Spleen (tissue), 11 donors: ENCODE measurements at regions not wholly inside any gene's neighbourhood (a gene's known extent, or its start where the extent isn't known, plus 50 kb on each side); places are given as distances from the start of the nearest gene placed in this dataset.
A peak's percentile ranks its signal among the peaks of the same experiment; 100 is the strongest.

ENCODE experiments used
- DNase-seq: peaks from one replicate; pipeline ENCODE4 v3.0.0-alpha.2; 2020
- H3K27ac ChIP-seq, 8 donors: fragments of 200-600 bp; sonication (generic) in 7 of 8; 1 replicate in 4 of 8; 2 replicates in 4 of 8; pipeline versions ENCODE4 v1.5.0 to v1.8.0; 2016 to 2021; ENCODE audit warnings: inconsistent platforms in 4 of 8, mild to moderate bottlenecking in 4 of 8, moderate library complexity in 1 of 8
- H3K27me3 ChIP-seq, 7 donors: fragments of 200-600 bp; sonication (generic) in 6 of 7; replicated peaks in 1 of 7; 1 replicate in 4 of 7; 2 replicates in 3 of 7; pipeline versions ENCODE4 v1.5.0 to v1.8.0; 2016 to 2021; ENCODE audit warnings: inconsistent platforms in 3 of 7, mild to moderate bottlenecking in 1 of 7
- H3K36me3 ChIP-seq, 6 donors: fragments of 200-600 bp; sonication (generic) in 5 of 6; 1 replicate in 4 of 6; 2 replicates in 2 of 6; pipeline versions ENCODE4 v1.5.0 to v1.8.0; 2016 to 2021; ENCODE audit warnings: inconsistent platforms in 2 of 6
- H3K4me1 ChIP-seq, 6 donors: fragments of 200-600 bp; sonication (generic) in 5 of 6; 1 replicate in 3 of 6; 2 replicates in 3 of 6; pipeline versions ENCODE4 v1.5.0 to v1.8.0; 2016 to 2021; ENCODE audit warnings: inconsistent platforms in 3 of 6
- H3K4me3 ChIP-seq, 8 donors: fragments of 200-600 bp; sonication (generic) in 7 of 8; 1 replicate in 4 of 8; 2 replicates in 4 of 8; pipeline versions ENCODE4 v1.5.0 to v1.8.0; 2016 to 2021; ENCODE audit warnings: inconsistent platforms in 4 of 8, mild to moderate bottlenecking in 4 of 8, moderate library complexity in 2 of 8
- H3K9me3 ChIP-seq, 8 donors: fragments of 200-600 bp; sonication (generic) in 7 of 8; 1 replicate in 4 of 8; 2 replicates in 4 of 8; pipeline versions ENCODE4 v1.5.0 to v1.8.0; 2016 to 2021; ENCODE audit warnings: inconsistent platforms in 4 of 8
- CTCF ChIP-seq, 11 experiments: fragments of 200-600 bp in 7 of 11; fragments of 450-650 bp in 4 of 11; sonication (generic) in 4 of 11; IDR thresholded peaks in 8 of 11; conservative IDR thresholded peaks in 3 of 11; 1 replicate in 7 of 11; 2 replicates in 4 of 11; pipeline versions ENCODE4 v1.4.0 to v1.8.0; 2016 to 2021; ENCODE audit warnings: antibody characterized with exemption in 11 of 11, inconsistent platforms in 4 of 11, mild to moderate bottlenecking in 1 of 11
- POLR2A ChIP-seq, 3 donors: fragments of 450-650 bp; IDR thresholded peaks; one replicate each; pipeline ENCODE4 v1.5.1; 2017; ENCODE audit warnings: antibody characterized with exemption in 3 of 3, mild to moderate bottlenecking in 1 of 3
- POLR2AphosphoS5 ChIP-seq, 3 donors: sonication (generic); formaldehyde crosslinking; IDR thresholded peaks; one replicate each; pipeline ENCODE4 v1.5.1; 2017; ENCODE audit warnings: antibody characterized with exemption in 3 of 3
- WGBS, 5 donors: extraction: QIAGEN DNeasy Blood & Tissue Kit in 3 of 5; methylation state at CpG; one replicate each; pipeline versions ENCODE4 v1.1.5 to v1.1.7; 2013 to 2018; 5-methylcytosine and 5-hydroxymethylcytosine counted together
- intact Hi-C: fragments of 100-400 bp; cut with DNase I; formaldehyde crosslinking; loops from one replicate; pipeline ENCODE4 v1.15.0; 2023; ENCODE audit warnings: low total_unique reads
- donor health status: healthy with polysubstance abuse.
- donor health status: DM: no; HTN: no; CAD: no; lungs with moderate emphysema.
- donor health status: DM: no; HTN: no; CAD: no.
- donor health status: Bipolar disorder and iron deficiency.
- donor health status: healthy.
- donor health status: DM: no; HTN: no; CAD: no.
- donor health status: DM: yes; HTN: yes; CAD: no.

GRCh38 chrX:82218361-82218760, 1016.5 kb downstream of the SH3BGRL start:
- Histone ChIP-seq H3K4me3 (no peak overlapping the region), H3K27ac (no peak overlapping the region), H3K27me3 (no peaks in the 10 kb centered on the region), H3K36me3 (no peaks in the 10 kb centered on the region), H3K9me3 (no peaks in the 10 kb centered on the region), H3K4me1 (no peaks in the 10 kb centered on the region)
- peak in 5 of 11 experiments; percentile 24 to 36 (median 29) for TF ChIP-seq CTCF (IDR thresholded peaks at IDR 0.05 in 8 of 11, conservative IDR thresholded peaks at IDR 0.05 in 3 of 11)
- TF ChIP-seq POLR2AphosphoS5 (IDR thresholded peaks at IDR 0.05): no peak
- WGBS, 5 donors: 3 to 13% (median 5%) methylated on average over 2 of the region's 2 CpGs
- intact Hi-C loops: no loop called here
- DNase-seq: no peak

GRCh38 chrX:82219129-82219528, 1017.2 kb downstream of the SH3BGRL start:
- Histone ChIP-seq H3K27me3 (no peaks in the 10 kb centered on the region), H3K36me3 (no peaks in the 10 kb centered on the region), H3K9me3 (peaks cover 0 to 6% (median 2%) of the 10 kb centered on the region in 8 donors), H3K4me1 (no peaks in the 10 kb centered on the region), H3K27ac (no peak overlapping the region), H3K4me3 (no peak overlapping the region)
- peak; percentile 35 for DNase-seq
- no peak for TF ChIP-seq POLR2AphosphoS5 (IDR thresholded peaks at IDR 0.05)
- TF ChIP-seq CTCF (IDR thresholded peaks at IDR 0.05 in 8 of 11, conservative IDR thresholded peaks at IDR 0.05 in 3 of 11): no peak
- no peak for TF ChIP-seq POLR2A (IDR thresholded peaks at IDR 0.05)
- intact Hi-C loops: no loop called here

GRCh38 chrX:82224961-82225360, 1023.1 kb downstream of the SH3BGRL start:
- intact Hi-C loops: no loop called here
- Histone ChIP-seq H3K36me3 (no peaks in the 10 kb centered on the region), H3K9me3 (peaks cover 0 to 24% (median 15%) of the 10 kb centered on the region in 8 donors), H3K27me3 (no peaks in the 10 kb centered on the region), H3K4me1 (no peaks in the 10 kb centered on the region), H3K4me3 (no peak overlapping the region), H3K27ac (no peak overlapping the region)
- no peak for TF ChIP-seq POLR2A (IDR thresholded peaks at IDR 0.05)
- no peak for TF ChIP-seq CTCF (IDR thresholded peaks at IDR 0.05 in 8 of 11, conservative IDR thresholded peaks at IDR 0.05 in 3 of 11)
- no peak for TF ChIP-seq POLR2AphosphoS5 (IDR thresholded peaks at IDR 0.05)
- DNase-seq: no peak

GRCh38 chrX:82230013-82230412, 1028.1 kb downstream of the SH3BGRL start:
- WGBS, 5 donors: 60 to 82% (median 66%) methylated on average over 1 to 3 of the region's 3 CpGs

More at GRCh38 chrX:82230013-82230412, 1028.1 kb downstream of the SH3BGRL start:
- no peak overlapping the region for H3K4me3 ChIP-seq
- peaks cover 0 to 20% (median 5%) of the 10 kb centered on the region in 8 donors for H3K9me3 ChIP-seq
- DNase-seq: no peak
- TF ChIP-seq CTCF (IDR thresholded peaks at IDR 0.05 in 8 of 11, conservative IDR thresholded peaks at IDR 0.05 in 3 of 11): no peak
- no peak for TF ChIP-seq POLR2A (IDR thresholded peaks at IDR 0.05)
- TF ChIP-seq POLR2AphosphoS5 (IDR thresholded peaks at IDR 0.05): no peak
- H3K36me3 ChIP-seq: no peaks in the 10 kb centered on the region
- intact Hi-C loops: no loop called here
- H3K4me1 ChIP-seq: no peaks in the 10 kb centered on the region
- no peak overlapping the region for H3K27ac ChIP-seq
- H3K27me3 ChIP-seq: no peaks in the 10 kb centered on the region
